ENCODE measurements at regions not wholly inside any gene's neighbourhood (a gene's known extent, or its start where the extent isn't known, plus 50 kb on each side); places are given as distances from the start of the nearest gene placed in this dataset.

- no peaks in the 10 kb centered on the region for H3K9me3 ChIP-seq (ENCODE audit: insufficient read depth, low read depth, low read length)
- no peaks in the 10 kb centered on the region for H3K27me3 ChIP-seq (ENCODE audit: insufficient read depth, low read length, poor library complexity, severe bottlenecking)
- H3K9ac ChIP-seq (ENCODE audit: low read depth, low read length, poor library complexity, severe bottlenecking): no peak overlapping the region
- no peaks in the 10 kb centered on the region for H3F3A ChIP-seq (ENCODE audit: low read depth)
- H3K4me2 ChIP-seq (ENCODE audit: low read depth, low read length, poor library complexity, severe bottlenecking): no peak overlapping the region
- TF ChIP-seq CTCF (conservative IDR thresholded peaks at IDR 0.05; ENCODE audit: low read length): no peak
- TF ChIP-seq EZH2phosphoT487 (IDR thresholded peaks at IDR 0.05; ENCODE audit: borderline replicate concordance): no peak
- H3K9me2 ChIP-seq (replicated peaks; ENCODE audit: low read depth, low read length): no peaks in the 10 kb centered on the region
- peaks cover 3% of the 10 kb centered on the region for H3K4me1 ChIP-seq (ENCODE audit: insufficient read depth, low read length, poor library complexity, severe bottlenecking)
- H3K36me3 ChIP-seq (ENCODE audit: insufficient read depth, low read length): no peaks in the 10 kb centered on the region
- no peak overlapping the region for H2AFZ ChIP-seq (ENCODE audit: low read length)
- H4K20me1 ChIP-seq (ENCODE audit: insufficient read depth, low read length, poor library complexity, severe bottlenecking): no peaks in the 10 kb centered on the region
- H3K4me3 ChIP-seq (ENCODE audit: low read length, poor library complexity, severe bottlenecking): no peak overlapping the region
- no peaks in the 10 kb centered on the region for H3K79me2 ChIP-seq (ENCODE audit: insufficient read depth, low read length)
Observed at GRCh38 chr6:101015541-101015940, 134.4 kb upstream of the ASCC3 start.

- Histone ChIP-seq H3K36me3 (ENCODE audit: insufficient read depth, low read length) (no peaks in the 10 kb centered on the region), H3K4me1 (ENCODE audit: insufficient read depth, low read length, poor library complexity, severe bottlenecking) (peaks cover 3% of the 10 kb centered on the region), H3K9me3 (ENCODE audit: insufficient read depth, low read depth, low read length) (no peaks in the 10 kb centered on the region), H3K4me2 (ENCODE audit: low read depth, low read length, poor library complexity, severe bottlenecking) (no peak overlapping the region), H3K4me3 (ENCODE audit: low read length, poor library complexity, severe bottlenecking) (no peak overlapping the region), H3K79me2 (ENCODE audit: insufficient read depth, low read length) (no peaks in the 10 kb centered on the region), H3K9me2 (replicated peaks; ENCODE audit: low read depth, low read length) (no peaks in the 10 kb centered on the region), H3K27me3 (ENCODE audit: insufficient read depth, low read length, poor library complexity, severe bottlenecking) (no peaks in the 10 kb centered on the region), H3K9ac (ENCODE audit: low read depth, low read length, poor library complexity, severe bottlenecking) (no peak overlapping the region), H2AFZ (ENCODE audit: low read length) (no peak overlapping the region), H3F3A (ENCODE audit: low read depth) (no peaks in the 10 kb centered on the region), H4K20me1 (ENCODE audit: insufficient read depth, low read length, poor library complexity, severe bottlenecking) (no peaks in the 10 kb centered on the region)
- TF ChIP-seq EZH2phosphoT487 (IDR thresholded peaks at IDR 0.05; ENCODE audit: borderline replicate concordance): no peak
- no peak for TF ChIP-seq CTCF (conservative IDR thresholded peaks at IDR 0.05; ENCODE audit: low read length)
Observed at GRCh38 chr6:101016163-101016562, 135.0 kb upstream of the ASCC3 start.

GRCh38 chr6:101018157-101018556, 137.0 kb upstream of the ASCC3 start:
- H3K4me1 ChIP-seq (ENCODE audit: insufficient read depth, low read length, poor library complexity, severe bottlenecking): no peaks in the 10 kb centered on the region
- H2AFZ ChIP-seq (ENCODE audit: low read length): no peak overlapping the region
- no peaks in the 10 kb centered on the region for H3K79me2 ChIP-seq (ENCODE audit: insufficient read depth, low read length)
- H3K4me3 ChIP-seq (ENCODE audit: low read length, poor library complexity, severe bottlenecking): no peak overlapping the region
- H3K36me3 ChIP-seq (ENCODE audit: insufficient read depth, low read length): no peaks in the 10 kb centered on the region
- H4K20me1 ChIP-seq (ENCODE audit: insufficient read depth, low read length, poor library complexity, severe bottlenecking): no peaks in the 10 kb centered on the region
- H3K27me3 ChIP-seq (ENCODE audit: insufficient read depth, low read length, poor library complexity, severe bottlenecking): no peaks in the 10 kb centered on the region
- no peak for TF ChIP-seq CTCF (conservative IDR thresholded peaks at IDR 0.05; ENCODE audit: low read length)
- TF ChIP-seq EZH2phosphoT487 (IDR thresholded peaks at IDR 0.05; ENCODE audit: borderline replicate concordance): no peak
- no peaks in the 10 kb centered on the region for H3K9me2 ChIP-seq (replicated peaks; ENCODE audit: low read depth, low read length)
- no peak overlapping the region for H3K9ac ChIP-seq (ENCODE audit: low read depth, low read length, poor library complexity, severe bottlenecking)
- H3K4me2 ChIP-seq (ENCODE audit: low read depth, low read length, poor library complexity, severe bottlenecking): no peak overlapping the region
- no peaks in the 10 kb centered on the region for H3K9me3 ChIP-seq (ENCODE audit: insufficient read depth, low read depth, low read length)
- H3F3A ChIP-seq (ENCODE audit: low read depth): no peaks in the 10 kb centered on the region

All from Loucy (cell line).